GM12875 (cell line): ENCODE measurements at regions not wholly inside any gene's neighbourhood (a gene's known extent, or its start where the extent isn't known, plus 50 kb on each side); places are given as distances from the start of the nearest gene placed in this dataset.

Source experiments
- H3K4me3 ChIP-seq: one replicate; pipeline ENCODE4 v1.5.1; 2011; ENCODE audit warnings: low read depth, low read length, control low read depth
- CTCF ChIP-seq: IDR thresholded peaks from 2 replicates; pipeline ENCODE4 v1.5.1; 2011; ENCODE audit warnings: low read depth, mild to moderate bottlenecking, control low read depth, inconsistent platforms, low read length, moderate library complexity, borderline replicate concordance; ENCODE audit not compliant: insufficient read depth

GRCh38 chr16:52697971-52698370 is 151.0 kb upstream of the TOX3 start:
- no peak for TF ChIP-seq CTCF
- H3K4me3 ChIP-seq: no peak overlapping the region

- H3K4me3 ChIP-seq: no peak overlapping the region
- TF ChIP-seq CTCF: no peak
Observed at GRCh38 chr16:52696126-52696525, 149.2 kb upstream of the TOX3 start.

GRCh38 chr16:52690468-52690867 is 143.5 kb upstream of the TOX3 start:
- H3K4me3 ChIP-seq: no peak overlapping the region
- no peak for TF ChIP-seq CTCF

GRCh38 chr16:52680993-52681392 is 134.1 kb upstream of the TOX3 start:
- no peak for TF ChIP-seq CTCF
- no peak overlapping the region for H3K4me3 ChIP-seq

GRCh38 chr16:52677501-52677900 is 130.6 kb upstream of the TOX3 start:
- no peak for TF ChIP-seq CTCF
- no peak overlapping the region for H3K4me3 ChIP-seq

- no peak overlapping the region for H3K4me3 ChIP-seq
- no peak for TF ChIP-seq CTCF
Observed at GRCh38 chr16:52676959-52677358, 130.0 kb upstream of the TOX3 start.

GRCh38 chr16:52671590-52671989 is 124.6 kb upstream of the TOX3 start:
- no peak for TF ChIP-seq CTCF
- no peak overlapping the region for H3K4me3 ChIP-seq
